ENCODE measurements at regions not wholly inside any gene's neighbourhood (a gene's known extent, or its start where the extent isn't known, plus 50 kb on each side); places are given as distances from the start of the nearest gene placed in this dataset.
A peak's percentile ranks its signal among the peaks of the same experiment; 100 is the strongest.

DNA sequence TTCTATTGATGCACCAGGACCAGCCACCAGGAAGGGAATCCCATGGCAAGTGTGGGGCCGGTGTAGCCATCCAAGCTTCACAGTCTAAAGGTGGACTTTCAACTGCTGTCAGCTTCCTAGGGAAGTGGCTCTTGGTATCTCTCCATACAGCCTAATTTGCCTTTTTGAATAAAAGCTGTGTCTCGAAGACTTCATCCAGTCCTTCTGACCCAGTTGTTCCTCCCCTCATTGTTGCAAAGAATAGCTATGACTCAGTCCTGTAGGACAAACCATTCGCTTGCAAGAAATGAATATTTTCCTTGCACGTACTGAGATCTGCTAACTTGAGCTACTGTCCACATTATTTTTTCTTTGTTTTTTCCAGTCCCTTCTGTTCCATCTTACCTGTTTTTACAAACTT is 145.1 kb upstream of the CTSO start:
- no peak for TF ChIP-seq POLR2A (IDR thresholded peaks at IDR 0.05; ENCODE audit: low read length)
- TF ChIP-seq GATA1 (IDR thresholded peaks at IDR 0.05; ENCODE audit: low read depth, low read length): no peak
- no peak for DNase-seq

DNA sequence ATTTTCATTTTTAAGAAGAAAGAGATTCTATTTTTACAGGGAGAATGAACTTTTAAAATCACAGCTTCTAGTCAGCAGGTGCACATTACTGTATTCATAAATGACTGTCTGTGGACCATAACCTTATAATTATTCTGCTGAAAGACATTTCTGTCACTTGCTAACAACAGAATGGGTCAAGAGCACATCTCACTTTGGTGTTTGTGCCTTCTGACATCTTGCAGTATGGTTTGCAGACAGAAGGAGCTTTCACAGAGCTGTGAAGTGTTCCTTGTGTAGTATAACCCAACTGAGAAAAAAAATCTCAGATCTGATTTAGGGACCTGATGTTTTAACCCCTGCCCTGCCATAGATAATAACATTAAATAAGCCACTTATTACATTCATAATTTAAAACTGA is 131.4 kb upstream of the CTSO start:
- TF ChIP-seq GATA1 (IDR thresholded peaks at IDR 0.05; ENCODE audit: low read depth, low read length): no peak
- TF ChIP-seq POLR2A (IDR thresholded peaks at IDR 0.05; ENCODE audit: low read length): no peak
- no peak for DNase-seq

DNA sequence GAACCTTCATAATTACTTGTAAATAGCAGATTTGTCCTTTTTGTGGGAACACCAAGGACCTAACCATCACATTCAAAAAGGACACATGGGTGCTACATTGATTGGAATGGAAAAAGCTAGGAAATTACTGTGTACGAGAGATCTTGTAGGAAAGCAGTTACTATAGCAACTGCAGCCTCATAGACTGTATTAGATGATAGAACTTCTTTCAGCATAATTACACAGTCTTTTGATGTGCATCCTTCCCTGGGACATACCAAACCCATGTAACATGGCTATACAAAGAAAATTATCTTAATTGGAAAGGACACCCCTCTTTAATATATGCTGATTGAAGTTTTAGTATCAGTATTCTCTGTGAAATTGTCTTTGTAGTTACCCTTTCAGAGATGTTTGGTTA is 130.7 kb upstream of the CTSO start:
- TF ChIP-seq POLR2A (IDR thresholded peaks at IDR 0.05; ENCODE audit: low read length) (no peak), GATA1 (IDR thresholded peaks at IDR 0.05; ENCODE audit: low read depth, low read length) (no peak)
- no peak for DNase-seq

DNA sequence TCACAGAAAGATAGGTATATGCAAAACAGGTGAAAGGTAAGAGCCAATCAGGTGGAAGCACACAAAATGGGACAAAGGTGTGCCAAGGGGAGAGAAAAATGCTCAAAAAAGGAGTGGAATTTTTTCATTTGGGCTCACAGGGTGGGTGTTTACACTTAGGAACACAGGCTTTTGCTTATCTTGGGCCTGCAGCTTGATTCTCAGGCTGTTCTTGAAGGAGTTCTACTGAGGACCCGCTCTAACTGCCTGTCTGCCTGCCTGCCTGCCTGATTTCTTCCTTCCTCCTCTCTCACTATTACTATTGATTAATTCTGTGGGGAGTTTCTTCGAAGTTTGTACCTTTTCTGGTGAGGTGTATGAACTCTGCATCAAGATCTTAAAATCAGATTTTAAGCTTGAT is 120.3 kb upstream of the CTSO start:
- peak; percentile 25 to 40 for DNase-seq
- no peak for TF ChIP-seq GATA1 (IDR thresholded peaks at IDR 0.05; ENCODE audit: low read depth, low read length)
- no peak for TF ChIP-seq POLR2A (IDR thresholded peaks at IDR 0.05; ENCODE audit: low read length)

DNA sequence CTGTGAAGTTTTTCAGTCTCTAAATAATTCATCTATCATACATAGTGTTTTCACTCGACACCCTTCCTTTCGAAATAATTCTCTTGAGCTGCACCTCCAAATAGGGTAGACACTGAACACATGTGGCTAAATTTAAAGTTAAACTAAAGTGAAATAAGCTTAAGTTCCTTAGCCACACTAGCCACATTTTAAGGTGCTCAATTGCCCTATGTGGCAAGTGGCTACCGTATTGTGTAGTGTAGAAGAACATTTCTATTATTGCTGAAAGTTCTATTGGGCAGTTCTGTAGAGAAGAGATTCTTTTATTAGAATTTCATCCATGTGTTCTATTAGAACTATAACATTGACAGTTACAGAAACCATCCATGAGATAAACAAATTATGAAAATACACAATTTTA is 107.0 kb upstream of the CTSO start:
- no peak for DNase-seq
- TF ChIP-seq GATA1 (IDR thresholded peaks at IDR 0.05; ENCODE audit: low read depth, low read length) (no peak), POLR2A (IDR thresholded peaks at IDR 0.05; ENCODE audit: low read length) (no peak)

DNA sequence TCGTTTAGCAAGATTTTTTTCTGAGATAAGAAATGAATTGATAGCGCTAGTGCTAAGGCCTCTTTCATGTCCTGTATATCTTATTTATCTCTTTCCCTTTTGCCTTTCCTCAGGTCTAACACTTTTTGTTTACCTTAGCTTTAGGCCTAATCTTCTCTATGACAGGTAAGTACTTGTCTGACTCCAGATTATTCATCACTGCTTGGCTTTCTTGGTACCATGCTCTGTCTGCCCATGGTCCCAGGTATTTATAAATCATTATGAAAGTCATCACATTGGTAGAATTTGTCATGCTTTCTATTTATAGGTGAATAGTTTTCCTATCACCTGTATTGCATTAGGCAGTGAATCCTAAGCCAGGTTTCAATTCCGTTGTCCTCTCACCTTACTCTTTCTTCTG is 99.5 kb upstream of the CTSO start:
- TF ChIP-seq GATA1 (IDR thresholded peaks at IDR 0.05; ENCODE audit: low read depth, low read length) (no peak), POLR2A (IDR thresholded peaks at IDR 0.05; ENCODE audit: low read length) (no peak)
- no peak for DNase-seq

DNA sequence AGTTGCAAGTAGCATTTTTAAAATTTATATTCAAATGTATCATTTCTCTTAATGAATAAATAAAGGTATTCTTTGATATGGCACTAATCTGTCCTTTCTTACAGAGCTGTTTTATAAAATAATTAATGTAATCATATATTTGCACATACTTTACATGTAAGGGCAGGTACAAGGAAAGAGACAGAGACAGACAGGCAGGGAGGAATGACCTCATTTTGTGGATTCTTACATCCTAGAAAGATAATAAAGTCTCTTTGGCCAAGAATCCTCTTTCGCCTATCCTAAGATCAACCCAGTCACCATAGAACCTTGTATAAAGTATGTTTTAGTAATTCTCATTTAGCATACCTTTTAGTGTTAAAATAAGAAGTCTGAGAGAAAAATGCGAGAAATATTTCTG is 98.5 kb upstream of the CTSO start:
- TF ChIP-seq GATA1 (IDR thresholded peaks at IDR 0.05; ENCODE audit: low read depth, low read length): no peak
- TF ChIP-seq POLR2A (IDR thresholded peaks at IDR 0.05; ENCODE audit: low read length): no peak

DNA sequence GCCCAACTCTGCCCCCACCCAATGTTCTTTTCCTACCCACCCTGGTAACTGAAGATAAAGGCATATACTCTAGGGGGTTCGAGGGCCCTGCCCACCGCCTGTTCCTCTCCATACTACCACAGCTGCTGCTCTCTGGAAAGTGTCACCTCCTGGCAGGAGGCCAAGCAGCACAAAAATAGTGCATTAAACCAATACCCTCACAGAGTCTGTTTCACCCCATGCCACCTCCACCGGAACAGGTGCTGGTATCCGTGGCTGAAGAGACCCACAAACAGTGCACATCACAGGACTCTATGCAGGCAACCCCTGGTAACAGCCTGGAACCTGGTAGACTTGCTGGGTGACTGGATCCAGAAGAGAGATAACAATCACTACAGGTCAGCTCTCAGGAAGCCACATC is 85.1 kb upstream of the CTSO start:
- TF ChIP-seq GATA1 (IDR thresholded peaks at IDR 0.05; ENCODE audit: low read depth, low read length): no peak
- no peak for TF ChIP-seq POLR2A (IDR thresholded peaks at IDR 0.05; ENCODE audit: low read length)
- no peak for DNase-seq

More for the DNA sequence above, 98.5 kb upstream of the CTSO start:
- no peak for DNase-seq

DNA sequence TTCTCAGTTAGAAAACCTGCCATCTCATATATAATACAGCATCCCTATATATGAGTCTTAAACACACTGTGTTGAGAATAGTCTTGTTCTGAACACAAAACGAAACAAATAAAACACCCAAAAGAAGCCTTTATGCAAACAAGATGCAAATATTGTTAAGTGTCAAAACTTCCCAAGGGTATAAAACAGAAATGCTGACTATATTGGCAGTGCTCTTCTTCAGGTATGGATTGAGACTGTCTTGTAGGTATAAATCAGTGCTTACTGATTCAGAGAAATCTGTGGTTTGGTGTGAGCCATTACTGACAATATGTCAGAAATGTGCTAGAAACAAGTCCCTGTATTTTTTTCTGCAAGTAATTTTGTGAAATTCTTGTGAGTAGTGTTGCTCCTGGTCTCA is 82.8 kb upstream of the CTSO start:
- DNase-seq: no peak
- TF ChIP-seq POLR2A (IDR thresholded peaks at IDR 0.05; ENCODE audit: low read length) (no peak), GATA1 (IDR thresholded peaks at IDR 0.05; ENCODE audit: low read depth, low read length) (no peak)

DNA sequence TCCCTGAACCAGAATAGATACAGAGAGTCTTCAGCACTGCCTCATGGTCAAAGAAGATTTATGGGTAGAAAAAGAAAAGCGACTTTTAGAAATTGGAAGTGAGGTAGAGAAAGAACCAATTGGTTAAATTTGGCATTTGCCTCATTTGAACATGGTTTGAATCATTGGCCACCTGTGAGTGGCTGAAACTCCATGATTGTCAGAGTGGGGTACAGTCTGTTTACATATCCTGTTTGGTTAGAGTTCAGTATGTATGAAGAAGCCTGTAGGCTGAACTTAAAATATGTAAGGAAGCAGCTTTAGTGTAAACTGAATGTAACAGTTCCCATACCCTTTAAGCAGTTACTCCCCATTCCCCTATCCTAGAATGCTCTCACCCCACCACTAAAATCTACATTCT is 76.0 kb upstream of the CTSO start:
- no peak for DNase-seq
- TF ChIP-seq POLR2A (IDR thresholded peaks at IDR 0.05; ENCODE audit: low read length) (no peak), GATA1 (IDR thresholded peaks at IDR 0.05; ENCODE audit: low read depth, low read length) (no peak)

DNA sequence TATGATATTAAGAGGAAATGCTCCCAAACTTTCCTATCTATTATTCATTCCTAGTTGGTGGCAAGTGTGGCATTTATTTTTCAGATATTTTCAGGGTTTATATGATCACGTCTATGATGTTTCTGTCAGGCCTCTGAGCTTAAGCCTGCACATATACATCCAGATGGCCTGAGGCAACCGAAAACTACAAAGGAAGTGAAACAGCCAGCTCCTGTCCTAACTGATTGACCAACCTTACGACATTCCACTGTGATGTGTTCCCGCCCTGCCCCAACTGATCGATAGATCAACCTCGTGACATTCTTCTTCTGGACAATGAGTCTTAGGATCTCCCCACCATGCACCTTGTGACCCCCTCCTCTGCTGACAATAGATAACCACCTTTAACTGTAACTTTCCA is 67.6 kb upstream of the CTSO start:
- no peak for DNase-seq
- TF ChIP-seq GATA1 (IDR thresholded peaks at IDR 0.05; ENCODE audit: low read depth, low read length) (no peak), POLR2A (IDR thresholded peaks at IDR 0.05; ENCODE audit: low read length) (no peak)

DNA sequence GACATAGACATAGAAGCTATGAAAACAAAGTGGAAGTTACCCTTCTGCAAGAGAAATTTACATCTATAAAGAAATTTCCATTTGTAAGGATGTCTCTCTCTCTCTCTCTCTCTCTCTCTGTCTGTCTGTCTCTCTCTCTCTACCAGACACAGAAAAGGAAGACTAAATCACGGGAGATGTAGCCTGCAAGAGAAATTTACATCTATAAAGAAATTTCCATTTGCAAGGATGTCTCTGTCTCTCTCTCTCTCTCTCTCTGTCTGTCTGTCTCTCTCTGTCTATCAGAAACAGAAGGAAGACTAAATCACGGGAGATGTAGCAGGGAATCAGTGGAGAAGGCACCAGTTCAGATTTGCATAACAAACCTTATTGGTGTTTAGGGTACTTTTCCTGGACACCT is 65.6 kb upstream of the CTSO start:
- DNase-seq: no peak
- no peak for TF ChIP-seq POLR2A (IDR thresholded peaks at IDR 0.05; ENCODE audit: low read length)
- TF ChIP-seq GATA1 (IDR thresholded peaks at IDR 0.05; ENCODE audit: low read depth, low read length): no peak

DNA sequence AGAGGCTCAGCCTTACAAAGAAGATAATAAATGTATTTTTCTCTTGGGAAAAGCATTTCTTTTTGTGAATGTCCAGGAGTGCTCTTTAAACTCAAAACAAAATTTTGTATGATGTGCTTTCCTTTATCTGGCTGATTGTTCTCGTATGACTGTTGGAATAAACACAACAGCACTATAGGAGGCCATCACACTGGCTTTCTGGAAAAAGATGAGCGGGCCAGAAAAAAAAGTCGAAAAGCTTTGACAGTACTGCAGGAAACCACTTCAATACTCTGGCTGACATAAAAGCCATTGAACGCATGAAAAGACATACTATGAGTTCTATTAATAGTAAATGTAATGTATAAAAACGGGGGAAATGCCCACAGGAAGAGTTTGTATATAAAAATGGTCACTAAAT is 64.7 kb upstream of the CTSO start:
- DNase-seq: no peak
- TF ChIP-seq POLR2A (IDR thresholded peaks at IDR 0.05; ENCODE audit: low read length): no peak
- no peak for TF ChIP-seq GATA1 (IDR thresholded peaks at IDR 0.05; ENCODE audit: low read depth, low read length)

DNA sequence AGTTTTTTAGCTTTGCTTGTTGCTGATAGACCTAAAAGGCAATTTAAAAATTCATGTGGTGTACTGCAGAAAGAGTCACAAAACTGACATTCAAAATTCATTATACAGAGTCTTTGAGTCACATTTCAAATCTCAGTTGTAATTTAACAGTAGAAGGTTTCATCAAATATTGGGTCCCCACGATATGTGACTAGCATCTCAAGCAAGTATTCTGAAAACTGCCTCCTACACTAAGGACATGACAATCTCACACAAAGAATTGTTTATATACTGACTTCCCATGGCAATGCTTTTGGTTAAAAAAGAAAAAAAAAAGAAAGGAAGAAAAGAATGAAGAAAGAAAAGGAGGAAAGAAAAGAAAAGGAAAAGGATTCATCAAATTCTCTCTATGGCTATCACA is 62.1 kb upstream of the CTSO start:
- DNase-seq: no peak
- no peak for TF ChIP-seq GATA1 (IDR thresholded peaks at IDR 0.05; ENCODE audit: low read depth, low read length)
- no peak for TF ChIP-seq POLR2A (IDR thresholded peaks at IDR 0.05; ENCODE audit: low read length)

DNA sequence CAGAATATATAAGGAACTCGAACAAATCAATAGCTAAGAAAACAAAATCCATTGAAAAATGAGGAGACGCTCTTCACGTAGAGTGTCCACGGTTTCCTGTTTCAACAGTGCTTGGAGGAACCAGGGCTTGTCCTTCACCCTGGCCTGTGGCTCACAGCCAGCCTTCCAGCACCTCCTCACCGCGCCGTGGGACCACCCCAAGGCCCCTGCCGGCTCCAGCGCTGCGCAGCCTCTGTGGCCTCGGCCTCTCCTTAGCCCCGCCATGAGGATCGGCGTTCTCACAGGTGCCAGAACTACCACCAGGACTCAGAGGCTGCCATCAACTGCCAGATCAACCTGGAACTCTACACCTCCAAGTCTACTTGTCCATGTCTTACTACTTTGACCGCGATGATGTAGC is 52.5 kb upstream of the CTSO start:
- TF ChIP-seq GATA1 (IDR thresholded peaks at IDR 0.05; ENCODE audit: low read depth, low read length) (no peak), POLR2A (IDR thresholded peaks at IDR 0.05; ENCODE audit: low read length) (no peak)
- no peak for DNase-seq
